NCI-H2107 (cell line): ENCODE measurements at regions not wholly inside any gene's neighbourhood (a gene's known extent, or its start where the extent isn't known, plus 50 kb on each side); places are given as distances from the start of the nearest gene placed in this dataset.

ENCODE experiments used
- DNase-seq: peaks from one replicate; lab custom pipeline; 2025; lab: John Stamatoyannopoulos, UW

DNA sequence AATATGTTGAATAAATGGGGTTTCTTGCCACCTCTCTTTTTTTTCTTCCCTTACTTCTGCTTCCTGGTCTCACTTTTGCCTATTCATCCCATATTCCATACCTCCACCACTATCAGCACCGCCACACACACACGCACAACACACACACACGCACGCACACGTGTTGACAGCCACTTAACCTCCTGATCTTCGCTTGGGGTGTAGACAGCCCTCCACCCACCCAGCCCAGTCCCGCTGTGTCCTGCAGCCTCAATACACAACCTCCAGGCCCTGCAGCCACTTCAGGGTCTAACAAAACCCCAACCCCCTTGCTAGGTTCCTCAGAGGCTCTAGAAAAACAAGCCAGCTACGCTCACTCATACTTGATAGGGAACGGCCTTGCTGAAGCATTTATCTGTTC, 72.3 kb downstream of the LINC00237 start:
- DNase-seq = no peak

DNA sequence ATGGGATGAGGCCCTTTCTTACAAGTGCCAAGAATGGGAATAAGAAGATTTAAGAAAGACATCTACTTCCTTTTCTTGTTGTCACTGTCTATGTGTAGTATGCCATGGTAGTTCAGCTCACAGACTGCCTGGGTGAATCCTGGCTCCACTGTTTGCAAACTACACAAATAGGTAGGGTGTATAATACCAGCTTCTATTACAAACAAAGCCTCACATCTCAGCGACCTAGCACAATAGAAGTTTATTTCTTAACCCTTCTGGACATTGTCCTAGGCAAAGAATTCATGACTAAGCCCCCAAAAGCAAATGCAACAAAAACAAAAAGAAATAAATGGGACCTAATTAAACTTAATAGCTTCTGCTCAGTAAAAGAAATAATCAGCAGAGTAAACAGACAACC, 74.5 kb downstream of the LINC00237 start:
- no peak for DNase-seq

DNA sequence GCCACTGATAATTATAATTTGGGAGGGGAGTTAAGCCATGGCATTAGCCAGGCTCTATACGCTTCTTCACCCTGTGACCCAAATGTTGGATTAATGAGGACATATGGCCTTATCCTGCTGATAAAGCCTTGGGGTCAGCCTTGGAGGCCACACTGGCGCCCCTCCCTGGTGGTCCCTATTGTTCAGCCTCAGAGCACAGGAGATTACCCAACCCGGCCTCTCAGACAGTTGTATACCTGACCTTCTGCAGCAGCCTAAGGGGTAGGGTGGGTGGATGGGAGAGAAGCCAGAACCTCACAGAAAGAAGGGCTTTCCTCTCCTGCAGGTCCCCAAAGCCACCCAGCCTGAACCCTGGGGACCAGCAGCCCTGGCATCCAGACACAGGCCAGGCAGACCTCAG, 76.8 kb downstream of the LINC00237 start:
- DNase-seq = no peak

DNA sequence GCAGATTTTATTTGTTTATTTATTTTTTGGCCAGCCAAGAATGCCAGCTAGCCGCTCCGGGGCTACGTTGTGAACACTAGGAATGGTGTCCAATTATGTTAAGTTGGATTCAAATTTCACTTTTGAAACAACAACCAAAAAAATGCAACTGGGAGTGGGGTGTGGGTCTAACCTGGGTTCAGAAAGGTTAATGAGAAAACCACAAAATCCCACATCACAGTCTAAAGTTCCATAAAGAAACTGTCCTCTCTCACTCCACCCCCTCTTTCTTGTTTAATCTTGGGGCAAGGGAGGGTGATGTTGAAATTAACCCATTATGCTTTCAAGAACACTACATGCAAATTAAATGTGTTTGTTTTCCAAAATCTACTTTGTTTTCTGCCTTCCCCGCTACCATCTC, 77.2 kb downstream of the LINC00237 start:
- no peak for DNase-seq

DNA sequence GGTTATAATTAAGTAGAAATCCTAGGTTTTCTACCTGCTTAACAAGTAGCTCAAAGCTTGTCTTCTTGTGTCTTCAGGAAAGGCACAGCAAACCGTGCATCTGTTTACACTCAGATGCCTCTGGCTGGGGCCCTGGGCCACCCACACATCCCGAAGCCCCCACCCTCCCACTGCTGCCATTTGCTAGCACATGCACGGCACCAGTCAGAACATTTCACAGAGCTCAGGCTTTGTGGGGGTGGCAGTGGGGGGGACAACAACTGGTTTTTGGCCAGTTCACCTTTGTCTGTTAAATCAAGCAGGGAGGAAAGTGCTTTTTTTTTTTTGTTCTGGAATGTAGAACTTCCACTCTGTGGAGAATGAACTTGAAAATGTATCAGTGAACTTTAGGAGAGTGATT, 77.7 kb downstream of the LINC00237 start:
- no peak for DNase-seq

DNA sequence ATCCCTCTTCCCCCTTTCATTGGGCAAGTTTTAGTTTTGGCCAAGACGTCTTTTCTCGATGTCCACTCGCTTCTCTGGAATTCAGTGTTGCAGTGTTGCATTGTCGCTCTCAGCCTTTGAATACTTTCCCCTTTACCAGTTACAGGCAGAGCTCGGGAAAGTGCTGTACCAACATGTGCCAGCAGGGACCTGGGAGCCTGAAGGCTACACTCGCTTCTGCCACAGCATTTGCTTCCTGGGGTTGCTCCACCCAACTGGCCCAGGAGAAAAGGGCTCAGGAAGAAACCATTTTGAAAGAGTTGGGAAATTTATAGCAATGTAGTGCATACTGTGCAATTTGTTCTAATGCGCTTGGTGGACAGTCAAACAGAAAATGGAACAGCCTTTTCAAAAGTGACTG, 78.6 kb downstream of the LINC00237 start:
- DNase-seq = no peak

DNA sequence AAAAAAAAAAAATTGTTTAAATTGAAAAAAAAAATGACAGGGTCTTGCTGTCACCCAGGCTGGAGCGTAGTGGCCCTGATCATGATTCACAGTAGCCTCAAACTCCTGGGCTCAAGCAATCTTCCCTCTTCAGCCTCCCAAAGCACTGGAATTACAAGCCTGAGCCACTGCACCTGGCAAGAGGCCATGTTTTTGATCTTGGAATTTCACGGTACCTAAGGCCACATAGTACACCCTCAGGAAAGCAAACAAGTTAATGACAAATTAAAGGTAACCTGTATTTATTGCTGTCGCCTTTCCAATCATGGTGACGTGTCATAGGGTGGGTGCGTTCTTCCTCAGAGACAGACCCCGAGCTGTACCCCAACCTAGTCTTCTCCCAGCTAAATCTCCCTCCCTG, 79.2 kb downstream of the LINC00237 start:
- DNase-seq = no peak

DNA sequence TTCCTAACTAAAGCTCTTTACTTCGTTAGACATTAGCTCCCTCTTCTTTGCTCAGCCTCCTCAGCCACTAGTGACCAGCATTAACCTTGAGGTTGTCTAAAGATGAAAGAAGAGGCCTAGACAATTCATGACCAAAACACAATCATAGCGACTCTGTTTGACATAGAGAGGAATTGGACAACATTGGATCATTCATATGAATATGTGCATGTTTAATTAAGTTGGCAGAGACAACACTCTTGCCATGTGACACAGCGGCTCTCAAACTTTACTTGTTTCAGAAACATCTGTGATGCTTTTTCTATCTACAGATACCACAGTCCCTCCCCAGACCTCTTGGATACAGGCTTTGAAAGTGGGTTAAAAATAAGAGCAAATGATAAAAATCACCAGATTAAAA, 81.7 kb downstream of the LINC00237 start:
- DNase-seq = no peak

DNA sequence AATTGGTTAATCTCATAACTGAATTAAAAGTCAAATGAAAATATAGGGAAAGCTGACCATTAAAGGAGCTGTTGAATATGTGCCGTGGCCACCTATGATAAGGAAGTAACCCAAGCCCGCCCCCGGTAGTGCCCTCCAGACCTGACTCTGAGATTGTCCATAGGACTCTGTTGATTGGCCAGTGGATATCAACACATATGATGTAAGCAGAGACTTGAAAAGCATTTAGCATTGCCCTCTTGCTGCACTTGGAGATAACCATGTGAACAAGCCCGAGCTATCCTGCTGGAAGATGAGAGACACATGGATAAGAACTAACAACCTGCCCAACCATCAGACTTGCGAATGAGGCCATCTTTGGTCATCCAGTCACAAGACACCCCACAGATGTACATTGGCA, 83.2 kb downstream of the LINC00237 start:
- no peak for DNase-seq

DNA sequence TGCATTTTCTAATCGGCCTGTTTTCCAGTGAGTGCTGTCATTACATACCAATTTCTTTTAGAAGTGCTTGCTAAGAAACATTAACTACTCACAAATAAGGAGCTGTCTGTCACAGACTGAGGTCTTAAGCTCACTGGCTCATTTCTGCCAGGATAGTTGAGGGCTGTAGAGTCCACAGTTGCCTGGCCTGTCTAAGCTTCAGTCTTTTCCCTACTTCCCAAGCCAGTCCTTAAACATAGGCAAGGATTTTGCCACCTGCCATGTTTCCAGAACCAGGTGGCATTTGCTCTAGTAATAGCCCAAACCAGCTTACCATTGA, 84.7 kb downstream of the LINC00237 start:
- DNase-seq = no peak

DNA sequence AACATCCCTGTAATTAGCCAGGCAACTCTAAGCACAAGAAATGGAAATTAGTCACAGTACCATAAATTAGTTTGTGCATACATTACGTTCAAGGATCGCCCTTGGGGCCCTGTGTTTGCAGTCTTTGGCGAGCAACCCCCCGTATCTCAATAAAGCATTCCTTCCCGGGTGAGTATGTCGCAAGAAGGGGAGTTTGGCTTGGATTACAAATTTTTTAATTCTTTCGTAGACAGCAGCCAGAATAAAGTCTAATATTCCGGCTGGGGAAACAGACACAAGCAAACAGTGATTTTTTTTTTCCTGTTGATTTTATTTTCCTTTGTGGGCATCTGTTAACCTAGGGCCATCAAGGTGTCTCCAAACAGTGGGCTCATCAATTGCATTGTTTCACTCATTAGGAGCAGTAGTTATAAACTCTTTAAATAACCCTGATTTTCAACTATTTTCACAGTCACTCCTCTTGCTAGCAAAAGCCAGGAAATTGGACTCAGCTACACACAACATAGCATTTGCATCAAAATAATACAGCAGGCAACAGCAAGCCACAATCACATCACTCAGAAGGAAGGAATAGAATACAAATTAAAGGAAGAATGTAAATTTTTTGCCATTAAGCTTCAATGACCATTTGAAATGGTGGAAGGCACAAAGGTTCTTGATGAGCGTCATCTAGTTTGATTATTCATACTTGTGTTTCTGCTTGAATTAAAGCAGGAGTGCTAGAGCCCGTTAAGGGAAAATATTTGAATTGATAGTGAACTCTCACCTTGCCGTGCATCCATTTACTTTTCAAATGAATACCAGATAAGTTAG, 85.3 kb downstream of the LINC00237 start:
- no peak for DNase-seq

DNA sequence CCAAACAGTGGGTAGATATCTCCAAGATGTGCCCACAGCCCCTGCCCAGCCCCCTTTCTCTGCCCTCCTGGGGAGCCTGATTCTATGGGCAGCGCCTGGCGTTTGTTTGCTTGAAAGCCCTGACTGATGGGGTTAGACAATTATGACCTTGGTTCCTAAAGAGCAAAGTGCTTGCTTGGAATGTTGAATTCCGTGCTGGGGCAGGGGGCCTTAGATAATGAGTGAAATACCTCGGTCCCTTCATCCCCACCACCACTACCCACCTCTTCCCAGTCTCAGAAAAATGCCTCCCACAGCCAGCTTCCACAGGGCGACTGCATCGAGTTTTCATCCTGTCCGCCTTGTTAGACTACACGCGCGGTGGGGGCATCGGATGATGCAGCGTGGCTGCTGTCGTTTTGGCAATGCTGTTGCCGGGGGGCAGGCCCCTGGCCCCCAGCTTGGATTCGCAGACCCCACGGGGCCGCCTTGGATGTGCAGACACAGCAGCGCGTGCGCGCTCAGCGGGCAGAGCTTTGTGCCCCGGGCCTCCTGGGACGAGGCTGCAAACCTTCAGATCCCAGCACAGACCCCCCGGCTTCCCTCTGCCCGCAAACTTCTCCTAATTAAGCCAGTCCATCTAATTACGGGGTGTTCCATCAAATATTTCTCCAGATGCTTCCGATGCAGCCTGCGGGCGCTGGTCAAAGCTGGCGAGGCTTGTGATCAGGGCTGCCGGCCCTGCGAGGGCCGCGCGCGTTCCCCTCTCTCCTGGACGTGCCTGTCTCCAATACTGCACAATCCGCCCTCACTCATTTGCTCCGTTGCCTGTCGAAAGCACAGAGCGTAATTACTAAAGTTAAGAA, 86.1 kb downstream of the LINC00237 start:
- DNase-seq = no peak

DNA sequence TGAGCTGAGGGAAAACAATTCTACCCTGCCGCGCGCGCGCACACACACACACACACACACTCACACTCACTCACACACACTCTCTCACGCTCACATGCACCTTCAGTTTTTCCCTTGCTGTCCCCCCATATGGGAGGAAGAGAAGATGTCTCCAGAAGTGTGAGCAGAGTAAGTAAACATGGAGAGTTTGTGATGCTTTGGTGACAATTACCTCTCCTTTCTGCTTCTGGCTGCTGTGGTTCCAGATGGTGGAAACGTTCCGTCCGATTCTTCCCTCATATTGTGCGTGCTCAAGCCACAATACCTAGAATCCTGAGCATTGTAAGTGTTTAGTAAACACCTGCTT, 86.7 kb downstream of the LINC00237 start:
- no peak for DNase-seq

DNA sequence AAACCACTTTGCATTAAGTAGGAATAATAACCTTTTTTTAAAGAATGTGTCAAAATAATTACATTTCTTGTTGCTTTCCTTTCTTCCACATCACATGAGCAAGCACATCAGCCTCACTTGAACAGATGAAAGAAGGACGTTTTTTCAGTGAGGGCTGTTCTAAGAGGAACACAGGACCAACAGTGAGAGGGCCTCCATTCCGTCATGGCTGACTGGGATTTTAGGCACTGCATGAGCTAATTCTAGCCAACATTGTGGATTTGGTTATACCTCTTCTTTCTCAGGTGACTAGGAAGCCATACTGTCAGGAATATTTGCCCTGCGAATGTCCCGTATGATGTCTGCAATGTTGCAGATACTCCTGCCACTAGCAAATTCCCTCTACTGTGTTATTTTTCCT, 87.6 kb downstream of the LINC00237 start:
- DNase-seq = no peak

DNA sequence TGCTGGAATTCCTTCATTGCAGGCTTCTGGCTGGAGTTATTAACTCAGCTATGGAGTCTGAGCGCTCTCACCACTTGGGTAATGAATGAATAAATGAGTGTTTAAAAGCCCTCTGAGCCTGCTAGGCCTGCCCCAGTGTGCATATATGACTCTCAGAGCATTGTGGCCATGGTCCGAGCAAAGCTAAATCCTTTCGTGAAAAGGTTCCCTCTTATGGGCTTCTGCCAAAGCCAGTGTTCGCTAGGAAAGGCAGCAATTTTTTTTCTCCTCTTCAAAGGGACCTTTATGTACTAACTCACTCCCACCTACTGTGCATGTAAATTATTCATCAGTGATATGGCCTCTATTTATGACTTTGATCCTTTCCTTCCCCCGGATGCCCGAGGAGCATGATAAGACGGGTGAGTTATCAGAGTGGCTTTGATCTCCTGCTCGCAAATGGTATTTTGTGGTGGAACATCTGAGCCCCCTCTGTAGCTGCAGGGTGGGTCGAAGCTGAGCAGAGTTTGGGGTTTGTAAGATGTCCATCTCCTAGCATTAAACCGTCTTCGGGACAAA, 88.6 kb downstream of the LINC00237 start:
- no peak for DNase-seq

DNA sequence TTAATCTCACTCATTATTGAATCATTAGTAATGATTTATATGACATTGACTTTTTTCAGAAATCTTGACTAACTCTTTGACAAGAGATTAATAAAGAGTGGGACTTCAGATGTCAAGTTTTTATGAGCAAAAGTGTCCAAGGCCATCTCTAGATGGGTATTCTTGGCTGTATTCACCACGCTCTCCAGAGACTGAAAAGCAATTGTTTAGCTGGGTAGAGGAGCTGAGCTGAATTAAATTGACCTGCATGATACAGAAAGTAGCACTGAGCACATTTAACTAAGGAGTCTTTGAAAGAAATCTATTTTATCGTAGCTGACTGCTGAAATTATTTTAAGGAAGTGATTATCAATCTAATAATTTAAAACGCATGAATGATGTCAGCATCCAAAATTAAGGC, 89.4 kb downstream of the LINC00237 start:
- no peak for DNase-seq

DNA sequence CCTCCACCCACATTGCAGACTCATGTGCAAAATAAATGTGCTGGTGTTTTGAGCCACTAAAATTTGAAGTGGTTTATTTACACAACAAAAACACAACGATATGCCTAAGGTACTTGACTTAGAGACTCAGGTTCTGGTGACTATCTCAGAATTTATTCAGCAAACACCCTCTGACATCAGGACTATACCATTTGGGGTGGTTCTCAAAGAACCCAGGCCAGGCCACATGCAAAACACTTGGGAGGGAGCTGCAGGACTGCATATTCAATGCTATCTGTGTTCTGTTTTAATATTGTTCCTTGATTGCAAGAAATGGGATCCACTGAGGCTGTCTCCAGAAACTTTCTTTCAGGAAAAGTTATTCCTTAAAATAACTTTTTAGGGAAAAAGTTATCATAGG, 91.6 kb downstream of the LINC00237 start:
- DNase-seq = no peak

DNA sequence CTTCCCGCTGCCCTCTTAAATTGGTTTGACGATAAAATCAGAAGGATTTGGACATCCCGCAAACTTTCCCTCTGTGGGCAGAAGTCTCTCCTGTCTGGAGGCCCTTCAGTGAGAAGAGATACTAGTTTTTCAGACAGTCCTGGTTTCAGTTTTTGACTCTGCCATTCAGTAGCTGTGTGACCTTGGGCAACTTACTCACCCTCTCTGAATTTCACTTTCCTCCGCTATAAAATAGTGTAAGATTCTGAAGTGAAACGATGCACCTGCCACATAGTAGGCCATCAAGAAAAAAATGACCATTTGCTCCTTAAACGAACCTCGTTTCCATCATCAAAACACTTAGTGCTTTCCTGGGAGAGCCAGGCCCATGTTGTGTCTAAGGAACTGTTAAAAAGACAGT, 97.2 kb downstream of the LINC00237 start:
- no peak for DNase-seq

DNA sequence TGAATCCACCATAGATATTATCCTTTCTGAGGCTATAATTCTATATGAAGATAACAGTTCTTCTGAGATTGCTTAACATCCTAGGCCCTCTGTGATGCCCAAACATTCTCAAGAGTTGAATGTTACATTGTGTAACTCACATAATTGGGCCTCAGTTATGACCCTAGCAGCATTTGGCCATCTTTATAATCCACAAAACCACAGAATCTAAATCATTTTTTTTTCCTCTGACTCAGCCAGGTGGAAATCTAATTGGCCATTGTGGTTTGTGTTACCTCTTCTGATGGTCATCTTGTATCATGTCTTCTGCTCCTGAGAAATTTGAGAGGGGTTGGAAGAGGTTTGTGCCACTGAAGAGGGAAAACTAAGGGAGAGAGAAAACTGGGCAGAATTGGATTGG, 99.5 kb downstream of the LINC00237 start:
- no peak for DNase-seq

DNA sequence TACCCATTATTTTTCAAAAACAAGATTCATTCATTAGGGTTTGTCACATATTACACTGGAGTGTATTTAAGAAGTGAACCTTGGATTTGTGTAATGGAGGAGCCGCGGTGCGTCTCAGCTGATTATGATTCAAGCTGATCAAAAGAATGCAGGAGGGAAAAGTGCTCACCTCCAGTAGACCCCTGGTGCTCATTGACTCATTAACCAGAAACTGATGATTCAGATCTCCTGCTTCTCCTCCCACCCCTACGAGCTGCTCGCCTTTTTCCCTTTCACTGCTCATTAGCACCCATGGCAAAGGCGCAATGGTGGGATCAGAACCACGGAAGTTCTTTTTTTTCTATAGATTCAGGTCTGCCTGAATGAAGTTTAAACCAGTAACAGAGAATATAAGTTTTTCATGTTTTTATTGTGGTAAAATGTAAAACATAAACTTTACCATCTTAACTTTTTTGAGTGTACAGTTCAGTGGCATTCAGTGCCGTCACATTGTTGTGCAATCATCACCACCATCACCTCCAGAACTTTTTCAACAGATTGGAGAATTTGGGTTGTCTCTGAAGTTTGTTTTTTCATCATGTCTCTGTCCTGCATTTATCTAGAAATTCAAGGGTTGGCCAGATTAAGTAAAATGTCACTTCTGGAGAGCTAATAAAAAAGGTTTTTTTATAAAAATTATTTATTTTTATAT, 101.6 kb downstream of the LINC00237 start:
- DNase-seq = no peak

DNA sequence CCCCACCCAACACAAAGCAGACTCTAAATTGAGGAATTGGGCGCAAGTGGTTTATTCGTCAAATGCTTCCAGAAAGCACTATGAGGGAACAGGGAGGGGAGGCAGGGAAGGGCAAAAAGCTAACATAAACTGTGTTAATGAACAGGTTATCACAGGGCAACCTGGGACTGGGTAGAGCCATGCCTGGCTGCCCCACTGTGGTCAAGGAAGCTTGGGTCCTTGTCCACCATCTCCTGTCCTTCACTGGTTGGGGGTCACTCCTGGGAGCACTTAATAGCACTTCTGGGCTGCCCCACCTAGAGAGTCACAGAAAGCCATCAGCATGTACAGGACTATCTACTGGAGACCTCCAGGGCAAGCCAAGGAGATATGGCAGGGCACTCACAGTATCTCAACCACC, 102.3 kb downstream of the LINC00237 start:
- DNase-seq = no peak

DNA sequence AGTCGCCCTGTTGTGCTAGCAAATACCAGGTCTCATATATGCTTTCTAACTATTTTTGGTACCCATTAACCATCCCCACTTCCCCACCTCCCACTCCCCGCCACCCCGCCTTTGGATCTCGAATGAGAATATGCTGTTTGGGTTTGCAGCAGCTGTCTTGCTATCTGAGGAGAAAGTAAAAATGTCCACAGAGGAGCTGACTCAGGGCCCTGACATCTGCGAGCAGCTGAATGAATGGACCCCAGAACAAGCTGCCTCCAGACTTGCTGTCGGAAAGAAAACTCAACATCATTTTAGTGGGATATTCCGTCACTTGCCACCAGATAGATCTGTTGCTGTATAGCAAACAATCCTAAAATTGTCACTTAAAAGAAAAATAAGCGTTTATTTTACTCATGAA, 103.7 kb downstream of the LINC00237 start:
- DNase-seq = no peak

DNA sequence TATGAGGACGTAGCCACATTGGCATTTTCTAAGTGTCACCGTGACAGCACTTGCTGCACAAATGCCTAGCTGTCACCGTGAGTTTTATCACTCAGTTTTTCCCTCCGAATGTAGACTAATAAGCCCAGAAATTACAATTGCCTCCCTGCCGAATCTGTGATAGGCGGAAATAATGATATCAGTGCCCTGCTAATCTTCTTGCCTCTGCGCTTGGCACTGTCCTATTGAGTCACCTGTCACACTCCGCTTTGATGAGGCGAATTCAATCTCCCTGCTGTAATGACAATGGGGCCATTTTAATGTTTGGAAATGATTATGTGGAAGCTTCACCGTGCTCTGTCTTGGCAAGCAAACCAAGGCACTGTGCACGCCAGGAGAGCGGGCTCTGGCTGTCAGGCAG, 112.8 kb downstream of the LINC00237 start:
- DNase-seq = no peak
